HepG2 (cell line): ENCODE measurements at regions not wholly inside any gene's neighbourhood (a gene's known extent, or its start where the extent isn't known, plus 50 kb on each side); places are given as distances from the start of the nearest gene placed in this dataset.

Source experiments
- ATAC-seq: fragments of 200-7000 bp; cut with Tn5 transposase; 3 replicates; pipeline ENCODE4 v1.9.1; 2020; ENCODE audit warnings: mild to moderate bottlenecking, moderate library complexity
- BruUV-seq: library from RNA; stranded (reverse); fragments of 400-500 nt; replicated peaks from 2 replicates; lab custom pipeline; 2021; lab: Mats Ljungman, UMichigan
- CTCF ChIA-PET: fragments of 300-600 bp; formaldehyde crosslinking; extraction: SDS; loops from one replicate; lab custom pipeline; 2021; ENCODE audit warnings: low total read pairs, inconsistent platforms, low intra/inter-chr PET ratio; lab: Yijun Ruan, JAX
- POLR2A ChIA-PET: fragments of 350-600 bp; sonication (Branson Sonifier 250); formaldehyde crosslinking; loops from one replicate; lab custom pipeline; 2020; ENCODE audit warnings: antibody characterized with exemption, inconsistent platforms; lab: Yijun Ruan, JAX
- DNase-seq: peaks from one replicate; pipeline ENCODE4 v3.0.0-alpha.2; 2015; ENCODE audit warnings: low spot score
- FAIRE-seq: peaks from 3 replicates; lab custom pipeline; 2011; peaks lifted over from hg19 to GRCh38; lab: Jason Lieb, UNC
- H2AFZ ChIP-seq: one replicate; pipeline ENCODE4 v1.6.1; 2011; ENCODE audit warnings: low read length, inconsistent platforms
- H3K27ac ChIP-seq: fragments of 300-600 bp; 3 replicates; pipeline ENCODE4 v1.8.0; 2011; ENCODE audit warnings: mixed run types, mild to moderate bottlenecking, mixed read lengths, low read length, inconsistent platforms; ENCODE audit not compliant: insufficient read depth; ENCODE audit errors: extremely low read length
- H3K27me3 ChIP-seq, 2 experiments: fragments of 200-600 bp in 1 of 2; 2 replicates in 1 of 2; 3 replicates in 1 of 2; pipeline versions ENCODE4 v1.6.0 to v1.8.0; 2011; ENCODE audit warnings: low read length in 2 of 2, mild to moderate bottlenecking in 2 of 2, moderate library complexity in 2 of 2, inconsistent platforms in 1 of 2; ENCODE audit not compliant: insufficient read depth in 2 of 2, control insufficient read depth in 1 of 2
- H3K36me3 ChIP-seq, 2 experiments: fragments of 200-600 bp in 1 of 2; replicated peaks in 1 of 2; 2 replicates in 1 of 2; 3 replicates in 1 of 2; pipeline versions ENCODE4 v1.5.1 to v1.8.0; 2011; ENCODE audit warnings: low read length in 2 of 2, inconsistent platforms in 1 of 2; ENCODE audit not compliant: insufficient read depth in 2 of 2, control insufficient read depth in 1 of 2
- H3K4me1 ChIP-seq: 2 replicates; pipeline ENCODE4 v1.5.1; 2012; ENCODE audit warnings: low read length, inconsistent platforms; ENCODE audit not compliant: insufficient read depth
- H3K4me2 ChIP-seq: 2 replicates; pipeline ENCODE4 v1.6.0; 2011; ENCODE audit warnings: low read depth, low read length, inconsistent platforms
- H3K4me3 ChIP-seq, 3 experiments: fragments of 200-600 bp in 1 of 3; sonication (generic), shearing (Covaris generic) in 1 of 3; replicated peaks in 1 of 3; 2 replicates each; pipeline ENCODE4 v1.5.1; 2011 to 2016; ENCODE audit warnings: low read length in 3 of 3, inconsistent platforms in 2 of 3, low read depth in 2 of 3, mild to moderate bottlenecking in 2 of 3, control low read depth in 1 of 3, mixed read lengths in 1 of 3; ENCODE audit not compliant: insufficient read depth in 1 of 3
- H3K79me2 ChIP-seq: one replicate; pipeline ENCODE4 v1.6.1; 2011; ENCODE audit warnings: low read length, inconsistent platforms; ENCODE audit not compliant: insufficient read depth
- H3K9ac ChIP-seq: 2 replicates; pipeline ENCODE4 v1.6.0; 2011; ENCODE audit warnings: mild to moderate bottlenecking, low read depth, low read length, inconsistent platforms; ENCODE audit not compliant: insufficient read depth
- H3K9me3 ChIP-seq: 2 replicates; pipeline ENCODE4 v1.5.1; 2012; ENCODE audit warnings: mild to moderate bottlenecking, low read length
- H4K20me1 ChIP-seq: 2 replicates; pipeline ENCODE4 v1.6.0; 2011; ENCODE audit warnings: inconsistent platforms, mild to moderate bottlenecking, low read length, moderate library complexity; ENCODE audit not compliant: insufficient read depth
- BRCA1 ChIP-seq: sonication (generic); formaldehyde crosslinking; IDR thresholded peaks from 2 replicates; pipeline ENCODE4 v1.4.0; 2020; ENCODE audit warnings: missing genetic modification reagents
- CTCF ChIP-seq: sonication (generic); formaldehyde crosslinking; IDR thresholded peaks from 2 replicates; pipeline ENCODE4 v1.5.0; 2020; ENCODE audit warnings: mild to moderate bottlenecking, missing genetic modification reagents, moderate library complexity
- HHEX ChIP-seq: IDR thresholded peaks from 2 replicates; pipeline ENCODE4 v1.6.1; 2016; ENCODE audit warnings: control low read depth
- NPAS2 ChIP-seq: sonication (generic); formaldehyde crosslinking; IDR thresholded peaks from 2 replicates; pipeline ENCODE4 v1.8.0; 2022; ENCODE audit warnings: mild to moderate bottlenecking, missing genetic modification reagents, borderline replicate concordance
- RFX5 ChIP-seq: IDR thresholded peaks from 2 replicates; pipeline ENCODE4 v1.6.1; 2011; ENCODE audit warnings: low read depth, low read length, improper control_type of control experiment
- SP140L ChIP-seq: sonication (generic); formaldehyde crosslinking; IDR thresholded peaks from 2 replicates; pipeline ENCODE4 v1.4.0; 2020; ENCODE audit warnings: missing genetic modification reagents, borderline replicate concordance
- SRSF4 ChIP-seq: fragments of 200-400 bp; formaldehyde crosslinking; IDR thresholded peaks from one replicate; pipeline ENCODE4 v1.6.1; 2018; ENCODE audit warnings: mild to moderate bottlenecking, low read depth, low read length, moderate library complexity; ENCODE audit not compliant: poor library complexity, severe bottlenecking
- TFE3 ChIP-seq: IDR thresholded peaks from 2 replicates; pipeline ENCODE4 v1.6.1; 2016
- ZFP36 ChIP-seq: fragments of 150-350 bp; IDR thresholded peaks from 2 replicates; pipeline ENCODE4 v1.6.1; 2018; ENCODE audit warnings: borderline replicate concordance, low read length, low read depth; ENCODE audit not compliant: partially characterized antibody
- ZNF17 ChIP-seq: sonication (generic); formaldehyde crosslinking; IDR thresholded peaks from 2 replicates; pipeline ENCODE4 v1.5.0; 2020; ENCODE audit warnings: mild to moderate bottlenecking, missing genetic modification reagents
- ZNF30 ChIP-seq: sonication (generic); formaldehyde crosslinking; IDR thresholded peaks from 2 replicates; pipeline ENCODE4 v1.5.0; 2020; ENCODE audit warnings: mild to moderate bottlenecking, missing genetic modification reagents
- ZNF33A ChIP-seq: sonication (generic); formaldehyde crosslinking; IDR thresholded peaks from 2 replicates; pipeline ENCODE4 v1.5.1; 2020; ENCODE audit warnings: missing genetic modification reagents, mild to moderate bottlenecking, moderate library complexity, borderline replicate concordance
- ZNF549 ChIP-seq: sonication (generic); formaldehyde crosslinking; IDR thresholded peaks from 2 replicates; pipeline ENCODE4 v1.5.0; 2020; ENCODE audit warnings: missing genetic modification reagents
- ZNF703 ChIP-seq: sonication (generic); formaldehyde crosslinking; IDR thresholded peaks from 2 replicates; pipeline ENCODE4 v1.5.1; 2020; ENCODE audit warnings: missing genetic modification reagents, mild to moderate bottlenecking, moderate library complexity, borderline replicate concordance
- WGBS: methylation state at CpG from one replicate; pipeline ENCODE4 v1.1.6; 2017; ENCODE audit warnings: low lambda C conversion rate; 5-methylcytosine and 5-hydroxymethylcytosine counted together
- in situ Hi-C: cut with HindIII; loops from 2 replicates; pipeline ENCODE4 v1.10.0; 2017; ENCODE audit warnings: low pct_unique_long_range_greater_than_20kb; ENCODE audit not compliant: extremely low pct_ligation_motif_present
- intact Hi-C: fragments of 100-400 bp; cut with micrococcal nuclease; formaldehyde crosslinking; loops from one replicate; pipeline ENCODE4 v1.10.0; 2022; ENCODE audit not compliant: unreplicated experiment
- TF ChIP-seq, protein P1 (sequence below): sonication (generic); formaldehyde crosslinking; IDR thresholded peaks from 2 replicates; pipeline ENCODE4 v1.4.0; 2020; ENCODE audit warnings: missing genetic modification reagents, borderline replicate concordance
- TF ChIP-seq, protein P2 (sequence below): sonication (generic); formaldehyde crosslinking; IDR thresholded peaks from 2 replicates; pipeline ENCODE4 v1.4.0; 2020; ENCODE audit warnings: mild to moderate bottlenecking, missing genetic modification reagents, borderline replicate concordance

DNA sequence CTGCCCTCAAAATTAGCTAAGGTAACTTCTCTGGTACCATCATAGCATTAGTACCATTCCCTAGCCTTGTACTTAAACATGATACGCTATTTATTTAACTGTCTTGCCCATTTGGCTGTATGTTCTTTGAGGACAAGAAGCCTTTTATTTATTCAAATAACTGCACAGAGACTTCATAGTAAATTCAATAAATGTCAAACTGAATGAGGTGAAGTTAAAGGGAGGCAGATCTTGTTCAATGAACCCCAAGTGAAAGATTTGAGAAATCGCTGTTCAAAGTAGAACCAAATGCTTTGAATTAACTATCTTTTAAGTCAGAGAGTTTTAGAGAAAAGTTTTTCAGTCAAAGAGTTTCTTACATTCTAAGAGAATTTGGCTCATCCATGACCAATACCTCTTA lies 203.6 kb downstream of the GXYLT1 start (continued):
- no peak for TF ChIP-seq ZNF17
- no peak for TF ChIP-seq SP140L
- TF ChIP-seq, protein P1, sequence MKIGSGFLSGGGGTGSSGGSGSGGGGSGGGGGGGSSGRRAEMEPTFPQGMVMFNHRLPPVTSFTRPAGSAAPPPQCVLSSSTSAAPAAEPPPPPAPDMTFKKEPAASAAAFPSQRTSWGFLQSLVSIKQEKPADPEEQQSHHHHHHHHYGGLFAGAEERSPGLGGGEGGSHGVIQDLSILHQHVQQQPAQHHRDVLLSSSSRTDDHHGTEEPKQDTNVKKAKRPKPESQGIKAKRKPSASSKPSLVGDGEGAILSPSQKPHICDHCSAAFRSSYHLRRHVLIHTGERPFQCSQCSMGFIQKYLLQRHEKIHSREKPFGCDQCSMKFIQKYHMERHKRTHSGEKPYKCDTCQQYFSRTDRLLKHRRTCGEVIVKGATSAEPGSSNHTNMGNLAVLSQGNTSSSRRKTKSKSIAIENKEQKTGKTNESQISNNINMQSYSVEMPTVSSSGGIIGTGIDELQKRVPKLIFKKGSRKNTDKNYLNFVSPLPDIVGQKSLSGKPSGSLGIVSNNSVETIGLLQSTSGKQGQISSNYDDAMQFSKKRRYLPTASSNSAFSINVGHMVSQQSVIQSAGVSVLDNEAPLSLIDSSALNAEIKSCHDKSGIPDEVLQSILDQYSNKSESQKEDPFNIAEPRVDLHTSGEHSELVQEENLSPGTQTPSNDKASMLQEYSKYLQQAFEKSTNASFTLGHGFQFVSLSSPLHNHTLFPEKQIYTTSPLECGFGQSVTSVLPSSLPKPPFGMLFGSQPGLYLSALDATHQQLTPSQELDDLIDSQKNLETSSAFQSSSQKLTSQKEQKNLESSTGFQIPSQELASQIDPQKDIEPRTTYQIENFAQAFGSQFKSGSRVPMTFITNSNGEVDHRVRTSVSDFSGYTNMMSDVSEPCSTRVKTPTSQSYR (CRISPR knock-in tag): no peak
- no peak for TF ChIP-seq ZFP36
- TF ChIP-seq HHEX (CRISPR knock-in tag): no peak
- no peak for TF ChIP-seq NPAS2 (CRISPR knock-in tag)
- no peak for TF ChIP-seq ZNF30 (CRISPR knock-in tag)
- no peak for TF ChIP-seq ZNF33A (CRISPR knock-in tag)
- TF ChIP-seq TFE3: no peak

- no peak for ATAC-seq
- TF ChIP-seq BRCA1 (CRISPR knock-in tag): no peak
- no peak for TF ChIP-seq ZNF549 (CRISPR knock-in tag)
- no peak for TF ChIP-seq SRSF4
- no peak for TF ChIP-seq CTCF
- TF ChIP-seq ZNF703 (CRISPR knock-in tag): no peak
- TF ChIP-seq SP140L: no peak
- TF ChIP-seq, protein P2, sequence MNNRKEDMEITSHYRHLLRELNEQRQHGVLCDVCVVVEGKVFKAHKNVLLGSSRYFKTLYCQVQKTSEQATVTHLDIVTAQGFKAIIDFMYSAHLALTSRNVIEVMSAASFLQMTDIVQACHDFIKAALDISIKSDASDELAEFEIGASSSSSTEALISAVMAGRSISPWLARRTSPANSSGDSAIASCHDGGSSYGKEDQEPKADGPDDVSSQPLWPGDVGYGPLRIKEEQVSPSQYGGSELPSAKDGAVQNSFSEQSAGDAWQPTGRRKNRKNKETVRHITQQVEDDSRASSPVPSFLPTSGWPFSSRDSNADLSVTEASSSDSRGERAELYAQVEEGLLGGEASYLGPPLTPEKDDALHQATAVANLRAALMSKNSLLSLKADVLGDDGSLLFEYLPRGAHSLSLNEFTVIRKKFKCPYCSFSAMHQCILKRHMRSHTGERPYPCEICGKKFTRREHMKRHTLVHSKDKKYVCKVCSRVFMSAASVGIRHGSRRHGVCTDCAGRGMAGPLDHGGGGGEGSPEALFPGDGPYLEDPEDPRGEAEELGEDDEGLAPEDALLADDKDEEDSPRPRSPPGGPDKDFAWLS (CRISPR knock-in tag): no peak
- TF ChIP-seq RFX5: no peak
Observed at GRCh38 chr12:41940571-41940970, 204.1 kb downstream of the GXYLT1 start.

More at GRCh38 chr12:41940571-41940970, 204.1 kb downstream of the GXYLT1 start:
- Histone ChIP-seq H3K4me1 (no peaks in the 10 kb centered on the region), H3K36me3 (no peaks in the 10 kb centered on the region; a peak in 1 of 5 replicates), H3K4me2 (no peak overlapping the region), H3K9me3 (peaks cover 7% of the 10 kb centered on the region; the same call in 1 of the 2 replicates), H3K79me2 (no peaks in the 10 kb centered on the region), H3K4me3 (no peak overlapping the region), H3K27ac (no peak overlapping the region), H3K27me3 (no peaks in the 10 kb centered on the region), H4K20me1 (no peaks in the 10 kb centered on the region), H3K9ac (no peak overlapping the region), H2AFZ (no peak overlapping the region)
- POLR2A ChIA-PET: no interaction called here
- in situ Hi-C loops (no loop called here), intact Hi-C loops (no loop called here)
- FAIRE-seq: no peak
- CTCF ChIA-PET: no interaction called here
- 94% methylated on average over 1 of the region's 1 CpG for WGBS
- DNase-seq: no peak
- no TSS peak for BruUV-seq
